ENCODE measurements at regions not wholly inside any gene's neighbourhood (a gene's known extent, or its start where the extent isn't known, plus 50 kb on each side); places are given as distances from the start of the nearest gene placed in this dataset.

GRCh38 chr6:47423079-47423478, 54.5 kb upstream of the CD2AP start:
- no peak for TF ChIP-seq CTCF (conservative IDR thresholded peaks at IDR 0.05)
- TF ChIP-seq EZH2 (IDR thresholded peaks at IDR 0.05; ENCODE audit: low read depth) = no peak
